HCT116 (cell line): ENCODE measurements at regions not wholly inside any gene's neighbourhood (a gene's known extent, or its start where the extent isn't known, plus 50 kb on each side); places are given as distances from the start of the nearest gene placed in this dataset.

Source experiments
- ATAC-seq: fragments of 200-7000 bp; cut with Tn5 transposase; 2 replicates; pipeline ENCODE4 v1.9.1; 2020; ENCODE audit warnings: mild to moderate bottlenecking, moderate library complexity
- BruUV-seq: library from RNA; stranded (reverse); fragments of 400-500 nt; replicated peaks from 2 replicates; lab custom pipeline; 2021; lab: Mats Ljungman, UMichigan
- CTCF ChIA-PET: fragments of 300-600 bp; sonication (Branson Sonifier 250); formaldehyde crosslinking; loops from one replicate; lab custom pipeline; 2021; ENCODE audit warnings: antibody characterized with exemption; lab: Charles Lee
- POLR2A ChIA-PET: fragments of 300-600, 350-600 bp; sonication (Branson Sonifier 250); formaldehyde crosslinking; loops from one replicate; lab custom pipeline; 2021; ENCODE audit warnings: antibody characterized with exemption; lab: Charles Lee
- RAD21 ChIA-PET, 2 experiments: fragments of 300-600 bp; sonication (Branson Sonifier 250); formaldehyde crosslinking; loops; one replicate each; lab custom pipeline; 2023; ENCODE audit warnings: low total read pairs in 2 of 2; ENCODE audit not compliant: uncharacterized antibody in 2 of 2, unreplicated experiment in 2 of 2, low non-redundant PET in 1 of 2; lab: Charles Lee
- DNase-seq: peaks from one replicate; pipeline ENCODE4 v3.0.0-alpha.2; 2010; ENCODE audit warnings: low read depth, low spot score
- H2AFZ ChIP-seq: fragments of 200-600 bp; shearing (Covaris generic), sonication (generic); 2 replicates; pipeline ENCODE4 v1.6.1; 2017; ENCODE audit warnings: low read depth, mixed run types, mixed read lengths, antibody characterized with exemption, low read length; ENCODE audit not compliant: poor library complexity, severe bottlenecking
- H3K27ac ChIP-seq: 2 replicates; pipeline ENCODE4 v1.5.1; 2012; ENCODE audit warnings: low read depth, low read length
- H3K27me3 ChIP-seq: fragments of 200-600 bp; sonication (generic); 2 replicates; pipeline ENCODE4 v1.6.1; 2016; ENCODE audit warnings: mixed run types, low read length, mixed read lengths; ENCODE audit not compliant: insufficient read depth
- H3K36me3 ChIP-seq, 2 experiments: fragments of 200-500 bp in 1 of 2; fragments of 200-600 bp in 1 of 2; sonication (Bioruptor generic) in 1 of 2; sonication (generic) in 1 of 2; 2 replicates each; pipeline versions ENCODE4 v1.5.1 to v1.6.1; 2014 to 2016; ENCODE audit warnings: low read length in 2 of 2, inconsistent platforms in 1 of 2, mixed read lengths in 1 of 2, mixed run types in 1 of 2; ENCODE audit not compliant: insufficient read depth in 2 of 2, control insufficient read depth in 1 of 2
- H3K4me1 ChIP-seq, 2 experiments: fragments of 200-600 bp in 1 of 2; sonication (generic) in 1 of 2; 2 replicates each; pipeline versions ENCODE4 v1.5.1 to v1.6.1; 2012 to 2017; ENCODE audit warnings: low read length in 2 of 2, inconsistent platforms in 1 of 2, mild to moderate bottlenecking in 1 of 2, mixed read lengths in 1 of 2, mixed run types in 1 of 2, moderate library complexity in 1 of 2; ENCODE audit not compliant: insufficient read depth in 2 of 2, control insufficient read depth in 1 of 2
- H3K4me2 ChIP-seq: fragments of 200-600 bp; sonication (generic); 2 replicates; pipeline ENCODE4 v1.6.1; 2017; ENCODE audit warnings: mixed run types, low read length, mixed read lengths
- H3K4me3 ChIP-seq, 2 experiments: fragments of 200-600 bp in 1 of 2; sonication (generic) in 1 of 2; replicated peaks in 1 of 2; 2 replicates each; pipeline ENCODE4 v1.5.1; 2011 to 2016; ENCODE audit warnings: low read length in 2 of 2, control low read depth in 1 of 2, low read depth in 1 of 2, mild to moderate bottlenecking in 1 of 2, mixed read lengths in 1 of 2, mixed run types in 1 of 2
- H3K79me2 ChIP-seq: fragments of 200-600 bp; sonication (generic); 2 replicates; pipeline ENCODE4 v1.6.1; 2017; ENCODE audit warnings: mild to moderate bottlenecking, mixed run types, low read length, moderate library complexity, mixed read lengths; ENCODE audit not compliant: insufficient read depth
- H3K9ac ChIP-seq: fragments of 200-600 bp; sonication (generic); 2 replicates; pipeline ENCODE4 v1.6.1; 2016; ENCODE audit warnings: low read length, mixed read lengths
- H3K9me2 ChIP-seq: fragments of 200-600 bp; sonication (generic), shearing (Covaris generic); 2 replicates; pipeline ENCODE4 v1.6.1; 2017; ENCODE audit warnings: mixed run types, mild to moderate bottlenecking, moderate library complexity; ENCODE audit not compliant: insufficient read depth
- H3K9me3 ChIP-seq, 2 experiments: fragments of 200-500 bp in 1 of 2; fragments of 200-600 bp in 1 of 2; sonication (Bioruptor generic) in 1 of 2; sonication (generic) in 1 of 2; 2 replicates each; pipeline ENCODE4 v1.6.1; 2014 to 2017; ENCODE audit warnings: low read length in 2 of 2, mixed read lengths in 2 of 2, inconsistent platforms in 1 of 2, low read depth in 1 of 2, mild to moderate bottlenecking in 1 of 2, mixed run types in 1 of 2, moderate library complexity in 1 of 2; ENCODE audit not compliant: control insufficient read depth in 1 of 2, insufficient read depth in 1 of 2
- H4K20me1 ChIP-seq: fragments of 200-600 bp; sonication (generic), shearing (Covaris generic); 2 replicates; pipeline ENCODE4 v1.6.1; 2017; ENCODE audit warnings: mixed run types, mild to moderate bottlenecking, moderate library complexity; ENCODE audit not compliant: insufficient read depth
- FOSL1 ChIP-seq: IDR thresholded peaks from 2 replicates; pipeline ENCODE4 v1.6.1; 2012; ENCODE audit warnings: low read depth
- JUND ChIP-seq: IDR thresholded peaks from 2 replicates; pipeline ENCODE4 v1.6.1; 2012
- RAD21 ChIP-seq: IDR thresholded peaks from 2 replicates; pipeline ENCODE4 v1.6.1; 2012; ENCODE audit warnings: low read depth, mild to moderate bottlenecking
- TCF7L2 ChIP-seq: IDR thresholded peaks from 2 replicates; pipeline ENCODE4 v1.7.0; 2011; ENCODE audit warnings: borderline replicate concordance, inconsistent platforms; ENCODE audit not compliant: insufficient read depth, insufficient read length; ENCODE audit errors: extremely low read depth
- YY1 ChIP-seq: IDR thresholded peaks from 2 replicates; pipeline ENCODE4 v1.6.1; 2011; ENCODE audit warnings: low read length, low read depth, moderate library complexity, mild to moderate bottlenecking; ENCODE audit not compliant: insufficient replicate concordance; ENCODE audit errors: extremely low read depth
- ZBTB33 ChIP-seq: IDR thresholded peaks from 2 replicates; pipeline ENCODE4 v1.6.1; 2011; ENCODE audit warnings: mild to moderate bottlenecking, low read length, moderate library complexity; ENCODE audit not compliant: insufficient replicate concordance; ENCODE audit errors: extremely low read depth
- intact Hi-C: fragments of 100-400 bp; cut with micrococcal nuclease; formaldehyde crosslinking; loops from 2 replicates; pipeline ENCODE4 v1.10.0; 2022
- TF ChIP-seq, protein P1 (sequence below), 3 experiments: fragments of 200-600 bp in 1 of 3; sonication (generic) in 1 of 3; IDR thresholded peaks in 2 of 3; conservative IDR thresholded peaks in 1 of 3; 2 replicates each; pipeline ENCODE4 v1.5.1; 2012 to 2017; ENCODE audit warnings: low read depth in 2 of 3, low read length in 2 of 3, antibody characterized with exemption in 1 of 3, borderline replicate concordance in 1 of 3, control low read depth in 1 of 3, mild to moderate bottlenecking in 1 of 3, mixed read lengths in 1 of 3, mixed run types in 1 of 3, moderate library complexity in 1 of 3; ENCODE audit not compliant: insufficient read depth in 1 of 3

DNA sequence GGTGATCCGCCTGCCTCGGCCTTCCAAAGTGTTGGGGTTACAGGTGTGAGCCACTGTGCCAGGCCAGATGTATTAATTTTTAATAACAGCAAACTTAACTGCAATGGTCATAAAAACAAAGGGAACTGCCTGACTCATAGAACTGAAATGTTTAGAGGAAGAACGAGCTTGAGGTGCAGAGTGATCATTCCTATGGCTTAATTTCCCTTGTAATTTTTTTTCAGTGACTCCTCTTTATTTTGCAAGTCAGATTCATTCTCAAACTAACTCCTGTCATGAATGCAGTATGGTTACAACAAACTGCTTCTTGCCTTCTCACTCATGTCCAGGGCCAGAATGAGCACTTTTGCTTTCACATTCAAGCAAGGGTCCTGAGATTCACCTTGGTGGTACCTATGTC is 231.3 kb downstream of the HAPSTR1 start:
- no peak overlapping the region for H3K4me2 ChIP-seq
- H3K27ac ChIP-seq: no peak overlapping the region
- H4K20me1 ChIP-seq: no peaks in the 10 kb centered on the region
- peaks cover 6% of the 10 kb centered on the region for H3K27me3 ChIP-seq
- H3K9ac ChIP-seq: no peak overlapping the region
- no peak overlapping the region for H2AFZ ChIP-seq
- H3K4me3 ChIP-seq: no peak overlapping the region
- H3K79me2 ChIP-seq: no peaks in the 10 kb centered on the region
- TF ChIP-seq YY1: no peak
- no peak for TF ChIP-seq TCF7L2
- no peak for TF ChIP-seq ZBTB33
- ChIA-PET RAD21 (no interaction called here), CTCF (no interaction called here), POLR2A (no interaction called here)
- ATAC-seq: no peak
- H3K36me3 ChIP-seq: no peaks in the 10 kb centered on the region
- H3K4me1 ChIP-seq: no peaks in the 10 kb centered on the region
- intact Hi-C loops: no loop called here
- no peaks in the 10 kb centered on the region for H3K9me2 ChIP-seq
- no peaks in the 10 kb centered on the region for H3K9me3 ChIP-seq
- DNase-seq: no peak
- no TSS peak for BruUV-seq

DNA sequence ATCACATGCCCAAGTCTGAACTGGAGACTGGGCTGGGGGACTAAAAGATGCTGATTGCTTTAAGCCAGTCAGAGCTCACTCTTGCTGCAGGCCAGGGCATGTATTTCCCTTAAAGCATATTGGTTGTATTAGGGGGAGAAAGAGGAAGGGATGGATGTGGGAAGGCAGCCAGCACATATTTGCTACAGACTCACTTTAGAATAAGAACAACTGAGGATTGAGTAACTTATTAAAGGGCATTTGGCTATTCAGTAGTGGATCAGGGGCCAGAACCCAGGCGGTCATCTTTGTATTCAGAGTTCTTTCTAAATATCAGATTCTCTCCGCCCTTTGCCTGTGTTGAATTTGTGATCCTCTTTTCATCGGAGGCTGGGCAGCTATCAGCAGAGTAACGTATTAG is 231.7 kb downstream of the HAPSTR1 start:
- H3K9ac ChIP-seq: no peak overlapping the region
- H4K20me1 ChIP-seq: no peaks in the 10 kb centered on the region
- BruUV-seq: no TSS peak
- ATAC-seq: no peak
- CTCF ChIA-PET: no interaction called here
- H3K9me3 ChIP-seq: no peaks in the 10 kb centered on the region
- POLR2A ChIA-PET: no interaction called here
- intact Hi-C loops: no loop called here
- H3K79me2 ChIP-seq: no peaks in the 10 kb centered on the region
- H2AFZ ChIP-seq: no peak overlapping the region
- no peaks in the 10 kb centered on the region for H3K9me2 ChIP-seq
- no peak for DNase-seq
- H3K4me2 ChIP-seq: no peak overlapping the region
- H3K4me3 ChIP-seq: no peak overlapping the region
- TF ChIP-seq FOSL1 (no peak), JUND (no peak), RAD21 (no peak)
- TF ChIP-seq, protein P1, sequence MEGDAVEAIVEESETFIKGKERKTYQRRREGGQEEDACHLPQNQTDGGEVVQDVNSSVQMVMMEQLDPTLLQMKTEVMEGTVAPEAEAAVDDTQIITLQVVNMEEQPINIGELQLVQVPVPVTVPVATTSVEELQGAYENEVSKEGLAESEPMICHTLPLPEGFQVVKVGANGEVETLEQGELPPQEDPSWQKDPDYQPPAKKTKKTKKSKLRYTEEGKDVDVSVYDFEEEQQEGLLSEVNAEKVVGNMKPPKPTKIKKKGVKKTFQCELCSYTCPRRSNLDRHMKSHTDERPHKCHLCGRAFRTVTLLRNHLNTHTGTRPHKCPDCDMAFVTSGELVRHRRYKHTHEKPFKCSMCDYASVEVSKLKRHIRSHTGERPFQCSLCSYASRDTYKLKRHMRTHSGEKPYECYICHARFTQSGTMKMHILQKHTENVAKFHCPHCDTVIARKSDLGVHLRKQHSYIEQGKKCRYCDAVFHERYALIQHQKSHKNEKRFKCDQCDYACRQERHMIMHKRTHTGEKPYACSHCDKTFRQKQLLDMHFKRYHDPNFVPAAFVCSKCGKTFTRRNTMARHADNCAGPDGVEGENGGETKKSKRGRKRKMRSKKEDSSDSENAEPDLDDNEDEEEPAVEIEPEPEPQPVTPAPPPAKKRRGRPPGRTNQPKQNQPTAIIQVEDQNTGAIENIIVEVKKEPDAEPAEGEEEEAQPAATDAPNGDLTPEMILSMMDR (IDR thresholded peaks at IDR 0.05 in 2 of 3, conservative IDR thresholded peaks at IDR 0.05 in 1 of 3; ENCODE audit: borderline replicate concordance in 1 of 3, insufficient read depth in 1 of 3, low read depth in 2 of 3, low read length in 2 of 3): no peak
- TF ChIP-seq, all 23 proteins: peak for 0
- RAD21 ChIA-PET: no interaction called here
- H3K27me3 ChIP-seq: peaks cover 9% of the 10 kb centered on the region
- no peaks in the 10 kb centered on the region for H3K4me1 ChIP-seq
- H3K36me3 ChIP-seq: no peaks in the 10 kb centered on the region
- no peak overlapping the region for H3K27ac ChIP-seq
